ENCODE measurements at regions not wholly inside any gene's neighbourhood (a gene's known extent, or its start where the extent isn't known, plus 50 kb on each side); places are given as distances from the start of the nearest gene placed in this dataset.
A peak's percentile ranks its signal among the peaks of the same experiment; 100 is the strongest.

DNA sequence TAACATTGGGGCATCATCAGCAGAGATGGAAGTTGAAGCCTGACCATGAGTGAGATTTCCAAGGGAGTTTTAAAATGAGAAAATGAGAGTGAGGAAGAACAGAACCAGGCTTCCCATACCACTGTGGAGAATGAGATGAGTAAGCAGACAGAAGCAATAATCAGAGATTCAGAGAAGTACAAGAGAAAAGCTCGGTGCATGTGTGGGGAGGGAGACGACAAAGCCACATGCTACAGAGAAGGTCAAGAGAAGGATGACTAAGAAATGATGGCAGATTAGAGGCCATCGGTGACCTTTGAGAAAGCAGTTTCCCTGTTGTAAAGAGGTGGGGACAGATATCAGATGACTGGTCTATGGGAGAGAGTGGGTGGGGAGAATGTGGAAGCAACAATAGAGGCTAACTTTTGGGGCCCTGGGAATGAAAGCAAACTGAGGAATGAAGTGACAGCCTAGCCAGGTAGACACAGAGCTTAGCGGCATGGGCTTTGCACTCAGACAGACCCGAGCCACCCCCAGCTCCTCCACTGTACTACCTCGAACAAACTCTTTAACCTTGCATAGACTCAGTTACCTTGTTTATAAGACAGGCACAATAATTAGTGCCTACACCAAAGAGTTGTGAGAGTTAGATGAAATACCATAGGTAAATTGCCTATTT lies 207.7 kb downstream of the PIK3R1 start (continued):
- TF ChIP-seq, protein P1, sequence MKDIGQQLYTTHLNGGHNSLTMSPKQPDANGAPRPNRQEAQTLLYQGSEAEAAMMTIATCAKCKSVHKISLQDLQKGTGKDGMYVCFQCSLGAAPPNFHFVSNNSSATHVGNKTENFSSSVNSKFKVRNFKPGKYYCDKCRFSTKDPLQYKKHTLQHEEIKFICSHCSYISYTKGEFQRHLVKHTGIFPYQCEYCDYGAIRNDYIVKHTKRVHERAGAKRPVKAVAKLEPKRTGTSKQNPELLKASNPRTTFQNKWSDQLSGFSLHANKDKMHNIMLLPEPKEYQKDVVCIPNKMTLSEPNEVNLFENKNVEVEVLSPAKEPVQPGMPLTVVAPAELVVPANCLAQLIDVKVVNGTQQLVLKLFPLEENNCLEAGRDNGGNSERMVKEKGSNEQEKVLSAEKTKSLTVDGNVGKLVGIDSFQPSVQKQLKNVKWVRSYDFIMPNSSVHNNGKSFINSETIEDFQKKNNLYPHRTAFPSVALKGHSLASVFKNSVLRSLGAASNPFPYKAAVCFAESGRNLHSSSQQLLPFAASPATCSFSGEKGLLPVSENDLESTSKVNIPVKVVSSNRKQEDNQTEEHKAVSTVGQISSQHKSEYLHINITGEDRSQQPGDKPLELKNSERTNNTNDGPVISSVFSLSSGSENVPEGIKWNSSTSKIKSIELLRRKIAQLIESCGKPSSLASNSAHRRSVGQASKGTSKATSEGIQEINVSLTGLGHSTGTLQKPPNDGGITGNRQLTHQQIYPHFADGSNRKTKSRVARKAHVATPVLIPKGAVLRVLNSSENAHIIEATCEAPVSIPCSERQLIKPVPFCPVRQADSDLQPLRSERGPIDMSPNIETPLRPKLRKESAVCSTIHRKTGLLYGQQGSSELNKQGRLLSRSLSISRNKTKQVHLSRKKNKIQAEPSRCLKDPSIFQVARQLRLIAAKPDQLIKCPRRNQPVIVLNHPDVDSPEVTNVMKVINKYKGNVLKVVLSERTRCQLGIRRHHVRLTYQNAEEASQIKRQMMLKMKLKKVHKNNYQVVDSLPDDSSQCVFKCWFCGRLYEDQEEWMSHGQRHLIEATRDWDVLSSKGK (CRISPR knock-in tag; IDR thresholded peaks at IDR 0.05), result no peak
- TF ChIP-seq ZNF431 (CRISPR knock-in tag; IDR thresholded peaks at IDR 0.05) (no peak), KLF1 (tag; IDR thresholded peaks at IDR 0.05) (no peak), RFX7 (CRISPR knock-in tag; IDR thresholded peaks at IDR 0.05) (no peak), NFIX (CRISPR knock-in tag; IDR thresholded peaks at IDR 0.05; ENCODE audit: low read depth) (no peak), NCOA4 (IDR thresholded peaks at IDR 0.05; ENCODE audit: partially characterized antibody) (no peak), SRSF9 (IDR thresholded peaks at IDR 0.05; ENCODE audit: borderline replicate concordance, low read depth, low read length) (no peak), PURB (CRISPR knock-in tag; IDR thresholded peaks at IDR 0.05; ENCODE audit: low read depth) (no peak), ZNF695 (CRISPR knock-in tag; IDR thresholded peaks at IDR 0.05) (no peak), FOXJ3 (CRISPR knock-in tag; IDR thresholded peaks at IDR 0.05) (no peak), NFRKB (IDR thresholded peaks at IDR 0.05; ENCODE audit: low read depth) (peak; percentile 94)
- TF ChIP-seq, protein P2, sequence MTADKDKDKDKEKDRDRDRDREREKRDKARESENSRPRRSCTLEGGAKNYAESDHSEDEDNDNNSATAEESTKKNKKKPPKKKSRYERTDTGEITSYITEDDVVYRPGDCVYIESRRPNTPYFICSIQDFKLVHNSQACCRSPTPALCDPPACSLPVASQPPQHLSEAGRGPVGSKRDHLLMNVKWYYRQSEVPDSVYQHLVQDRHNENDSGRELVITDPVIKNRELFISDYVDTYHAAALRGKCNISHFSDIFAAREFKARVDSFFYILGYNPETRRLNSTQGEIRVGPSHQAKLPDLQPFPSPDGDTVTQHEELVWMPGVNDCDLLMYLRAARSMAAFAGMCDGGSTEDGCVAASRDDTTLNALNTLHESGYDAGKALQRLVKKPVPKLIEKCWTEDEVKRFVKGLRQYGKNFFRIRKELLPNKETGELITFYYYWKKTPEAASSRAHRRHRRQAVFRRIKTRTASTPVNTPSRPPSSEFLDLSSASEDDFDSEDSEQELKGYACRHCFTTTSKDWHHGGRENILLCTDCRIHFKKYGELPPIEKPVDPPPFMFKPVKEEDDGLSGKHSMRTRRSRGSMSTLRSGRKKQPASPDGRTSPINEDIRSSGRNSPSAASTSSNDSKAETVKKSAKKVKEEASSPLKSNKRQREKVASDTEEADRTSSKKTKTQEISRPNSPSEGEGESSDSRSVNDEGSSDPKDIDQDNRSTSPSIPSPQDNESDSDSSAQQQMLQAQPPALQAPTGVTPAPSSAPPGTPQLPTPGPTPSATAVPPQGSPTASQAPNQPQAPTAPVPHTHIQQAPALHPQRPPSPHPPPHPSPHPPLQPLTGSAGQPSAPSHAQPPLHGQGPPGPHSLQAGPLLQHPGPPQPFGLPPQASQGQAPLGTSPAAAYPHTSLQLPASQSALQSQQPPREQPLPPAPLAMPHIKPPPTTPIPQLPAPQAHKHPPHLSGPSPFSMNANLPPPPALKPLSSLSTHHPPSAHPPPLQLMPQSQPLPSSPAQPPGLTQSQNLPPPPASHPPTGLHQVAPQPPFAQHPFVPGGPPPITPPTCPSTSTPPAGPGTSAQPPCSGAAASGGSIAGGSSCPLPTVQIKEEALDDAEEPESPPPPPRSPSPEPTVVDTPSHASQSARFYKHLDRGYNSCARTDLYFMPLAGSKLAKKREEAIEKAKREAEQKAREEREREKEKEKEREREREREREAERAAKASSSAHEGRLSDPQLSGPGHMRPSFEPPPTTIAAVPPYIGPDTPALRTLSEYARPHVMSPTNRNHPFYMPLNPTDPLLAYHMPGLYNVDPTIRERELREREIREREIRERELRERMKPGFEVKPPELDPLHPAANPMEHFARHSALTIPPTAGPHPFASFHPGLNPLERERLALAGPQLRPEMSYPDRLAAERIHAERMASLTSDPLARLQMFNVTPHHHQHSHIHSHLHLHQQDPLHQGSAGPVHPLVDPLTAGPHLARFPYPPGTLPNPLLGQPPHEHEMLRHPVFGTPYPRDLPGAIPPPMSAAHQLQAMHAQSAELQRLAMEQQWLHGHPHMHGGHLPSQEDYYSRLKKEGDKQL (CRISPR knock-in tag; IDR thresholded peaks at IDR 0.05; ENCODE audit: borderline replicate concordance), result no peak
- TF ChIP-seq, protein P3, sequence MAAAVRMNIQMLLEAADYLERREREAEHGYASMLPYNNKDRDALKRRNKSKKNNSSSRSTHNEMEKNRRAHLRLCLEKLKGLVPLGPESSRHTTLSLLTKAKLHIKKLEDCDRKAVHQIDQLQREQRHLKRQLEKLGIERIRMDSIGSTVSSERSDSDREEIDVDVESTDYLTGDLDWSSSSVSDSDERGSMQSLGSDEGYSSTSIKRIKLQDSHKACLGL (CRISPR knock-in tag; IDR thresholded peaks at IDR 0.05; ENCODE audit: borderline replicate concordance, poor library complexity, severe bottlenecking), result no peak
- TF ChIP-seq, protein P4, sequence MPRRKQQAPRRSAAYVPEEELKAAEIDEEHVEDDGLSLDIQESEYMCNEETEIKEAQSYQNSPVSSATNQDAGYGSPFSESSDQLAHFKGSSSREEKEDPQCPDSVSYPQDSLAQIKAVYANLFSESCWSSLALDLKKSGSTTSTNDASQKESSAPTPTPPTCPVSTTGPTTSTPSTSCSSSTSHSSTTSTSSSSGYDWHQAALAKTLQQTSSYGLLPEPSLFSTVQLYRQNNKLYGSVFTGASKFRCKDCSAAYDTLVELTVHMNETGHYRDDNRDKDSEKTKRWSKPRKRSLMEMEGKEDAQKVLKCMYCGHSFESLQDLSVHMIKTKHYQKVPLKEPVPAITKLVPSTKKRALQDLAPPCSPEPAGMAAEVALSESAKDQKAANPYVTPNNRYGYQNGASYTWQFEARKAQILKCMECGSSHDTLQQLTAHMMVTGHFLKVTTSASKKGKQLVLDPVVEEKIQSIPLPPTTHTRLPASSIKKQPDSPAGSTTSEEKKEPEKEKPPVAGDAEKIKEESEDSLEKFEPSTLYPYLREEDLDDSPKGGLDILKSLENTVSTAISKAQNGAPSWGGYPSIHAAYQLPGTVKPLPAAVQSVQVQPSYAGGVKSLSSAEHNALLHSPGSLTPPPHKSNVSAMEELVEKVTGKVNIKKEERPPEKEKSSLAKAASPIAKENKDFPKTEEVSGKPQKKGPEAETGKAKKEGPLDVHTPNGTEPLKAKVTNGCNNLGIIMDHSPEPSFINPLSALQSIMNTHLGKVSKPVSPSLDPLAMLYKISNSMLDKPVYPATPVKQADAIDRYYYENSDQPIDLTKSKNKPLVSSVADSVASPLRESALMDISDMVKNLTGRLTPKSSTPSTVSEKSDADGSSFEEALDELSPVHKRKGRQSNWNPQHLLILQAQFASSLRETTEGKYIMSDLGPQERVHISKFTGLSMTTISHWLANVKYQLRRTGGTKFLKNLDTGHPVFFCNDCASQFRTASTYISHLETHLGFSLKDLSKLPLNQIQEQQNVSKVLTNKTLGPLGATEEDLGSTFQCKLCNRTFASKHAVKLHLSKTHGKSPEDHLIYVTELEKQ (CRISPR knock-in tag; IDR thresholded peaks at IDR 0.05), result no peak

Measured in K562 (cell line).